MM.1S (cell line): ENCODE measurements at regions not wholly inside any gene's neighbourhood (a gene's known extent, or its start where the extent isn't known, plus 50 kb on each side); places are given as distances from the start of the nearest gene placed in this dataset.

ENCODE experiments used
- DNase-seq: peaks from one replicate; pipeline ENCODE4 v3.0.0-alpha.2; 2015
- H2AFZ ChIP-seq: fragments of 300-600 bp; sonication (generic); 2 replicates; pipeline ENCODE4 v1.6.0; 2016; ENCODE audit warnings: antibody characterized with exemption, low read length
- H3F3A ChIP-seq: fragments of 300-600 bp; sonication (generic); 2 replicates; pipeline ENCODE4 v1.6.1; 2016; ENCODE audit warnings: mild to moderate bottlenecking, antibody characterized with exemption, low read length, moderate library complexity, mixed read lengths; ENCODE audit not compliant: insufficient read depth
- H3K27ac ChIP-seq: fragments of 300-600 bp; sonication (generic); 2 replicates; pipeline ENCODE4 v1.5.1; 2016; ENCODE audit warnings: mild to moderate bottlenecking, low read length
- H3K27me3 ChIP-seq: fragments of 300-600 bp; sonication (generic); replicated peaks from 2 replicates; pipeline ENCODE4 v1.6.0; 2016; ENCODE audit warnings: low read length; ENCODE audit not compliant: insufficient read depth
- H3K36me3 ChIP-seq: fragments of 300-600 bp; sonication (generic); replicated peaks from 2 replicates; pipeline ENCODE4 v1.6.1; 2016; ENCODE audit warnings: mild to moderate bottlenecking, low read length, mixed read lengths; ENCODE audit not compliant: insufficient read depth
- H3K4me1 ChIP-seq: fragments of 300-600 bp; sonication (generic); 2 replicates; pipeline ENCODE4 v1.6.1; 2016; ENCODE audit warnings: low read length, mixed read lengths
- H3K4me2 ChIP-seq: fragments of 300-600 bp; sonication (generic); 2 replicates; pipeline ENCODE4 v1.6.0; 2016; ENCODE audit warnings: low read depth, low read length
- H3K4me3 ChIP-seq: fragments of 300-600 bp; sonication (generic); 2 replicates; pipeline ENCODE4 v1.5.1; 2016; ENCODE audit warnings: low read length, mixed read lengths
- H3K79me2 ChIP-seq: fragments of 300-600 bp; sonication (generic); 2 replicates; pipeline ENCODE4 v1.6.1; 2016; ENCODE audit warnings: mixed run types, low read length, mixed read lengths
- H3K9ac ChIP-seq: fragments of 300-600 bp; sonication (generic); 2 replicates; pipeline ENCODE4 v1.6.1; 2016; ENCODE audit warnings: low read length, mixed read lengths
- H3K9me2 ChIP-seq: fragments of 300-600 bp; sonication (generic); replicated peaks from 2 replicates; pipeline ENCODE4 v1.6.1; 2016; ENCODE audit warnings: mild to moderate bottlenecking, low read length, mixed read lengths; ENCODE audit not compliant: insufficient read depth
- H3K9me3 ChIP-seq: fragments of 300-600 bp; sonication (generic); replicated peaks from 2 replicates; pipeline ENCODE4 v1.6.1; 2016; ENCODE audit warnings: mild to moderate bottlenecking, low read length, mixed read lengths; ENCODE audit not compliant: insufficient read depth
- H4K20me1 ChIP-seq: fragments of 300-600 bp; sonication (generic); 2 replicates; pipeline ENCODE4 v1.6.1; 2016; ENCODE audit warnings: mild to moderate bottlenecking, low read length, moderate library complexity, mixed read lengths; ENCODE audit not compliant: insufficient read depth
- CTCF ChIP-seq: fragments of 300-600 bp; sonication (generic); IDR thresholded peaks from 2 replicates; pipeline ENCODE4 v1.5.1; 2016; ENCODE audit warnings: antibody characterized with exemption, low read length, mixed read lengths
- EZH2 ChIP-seq: fragments of 300-600 bp; sonication (generic); optimal IDR thresholded peaks from 2 replicates; pipeline ENCODE3; 2017; ENCODE audit warnings: low read depth, mild to moderate bottlenecking, antibody characterized with exemption, low read length, mixed read lengths
- EZH2phosphoT487 ChIP-seq: fragments of 300-600 bp; sonication (generic); IDR thresholded peaks from 2 replicates; pipeline ENCODE4 v1.6.1; 2018; ENCODE audit warnings: antibody characterized with exemption, low read length

- H3K9ac ChIP-seq = no peak overlapping the region
- no peak overlapping the region for H3K4me2 ChIP-seq
- H3K27ac ChIP-seq = no peak overlapping the region
- TF ChIP-seq EZH2 = no peak
- TF ChIP-seq EZH2phosphoT487 = no peak
- TF ChIP-seq CTCF = no peak
- H4K20me1 ChIP-seq = no peaks in the 10 kb centered on the region
- H3K9me3 ChIP-seq = no peaks in the 10 kb centered on the region
- H3K4me3 ChIP-seq = no peak overlapping the region
- no peaks in the 10 kb centered on the region for H3K27me3 ChIP-seq
- no peaks in the 10 kb centered on the region for H3K9me2 ChIP-seq
- H3K36me3 ChIP-seq = no peaks in the 10 kb centered on the region
- H3K4me1 ChIP-seq = no peaks in the 10 kb centered on the region
- no peak for DNase-seq
- H2AFZ ChIP-seq = no peak overlapping the region
- no peaks in the 10 kb centered on the region for H3K79me2 ChIP-seq
- H3F3A ChIP-seq = no peaks in the 10 kb centered on the region
Measured at GRCh38 chr4:123298261-123298660, 98.3 kb upstream of the SPRY1 start.

GRCh38 chr4:123298801-123299200, 97.8 kb upstream of the SPRY1 start:
- no peak overlapping the region for H3K27ac ChIP-seq
- no peaks in the 10 kb centered on the region for H3K9me2 ChIP-seq
- H3K9me3 ChIP-seq = no peaks in the 10 kb centered on the region
- no peak overlapping the region for H3K4me3 ChIP-seq
- H3K27me3 ChIP-seq = no peaks in the 10 kb centered on the region
- H2AFZ ChIP-seq = no peak overlapping the region
- no peaks in the 10 kb centered on the region for H3K79me2 ChIP-seq
- H3K4me1 ChIP-seq = no peaks in the 10 kb centered on the region
- H4K20me1 ChIP-seq = no peaks in the 10 kb centered on the region
- H3K9ac ChIP-seq = no peak overlapping the region
- TF ChIP-seq EZH2phosphoT487 (no peak), EZH2 (no peak), CTCF (no peak)
- H3F3A ChIP-seq = no peaks in the 10 kb centered on the region
- no peaks in the 10 kb centered on the region for H3K36me3 ChIP-seq
- H3K4me2 ChIP-seq = no peak overlapping the region
- no peak for DNase-seq

DNA sequence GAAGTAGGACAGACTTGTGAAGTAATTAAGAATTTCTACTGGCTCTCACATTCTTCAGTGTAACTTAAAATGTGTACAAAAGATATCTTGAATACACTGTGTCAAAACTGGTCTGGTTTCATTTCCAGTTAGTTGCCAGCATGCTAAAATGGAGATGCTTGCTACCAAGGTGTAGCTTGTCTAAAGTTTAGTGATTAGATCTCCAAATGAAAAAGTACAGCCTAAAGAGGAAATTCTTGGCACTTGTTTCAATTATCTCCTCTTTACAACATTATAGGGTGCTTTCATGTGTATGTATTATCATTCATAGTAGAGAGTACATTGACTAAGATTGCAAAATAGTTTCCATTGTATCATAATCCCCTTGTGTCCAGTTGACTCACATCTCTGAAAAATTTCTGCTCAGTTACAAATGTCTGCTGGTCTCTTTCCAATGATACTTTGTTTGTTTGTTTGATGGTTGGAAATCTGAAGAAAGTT, 97.3 kb upstream of the SPRY1 start:
- Histone ChIP-seq H2AFZ (no peak overlapping the region), H3K4me2 (no peak overlapping the region), H3K79me2 (no peaks in the 10 kb centered on the region), H3K9me3 (no peaks in the 10 kb centered on the region), H3K27ac (no peak overlapping the region), H3K4me1 (no peaks in the 10 kb centered on the region), H4K20me1 (no peaks in the 10 kb centered on the region), H3K9ac (no peak overlapping the region), H3K36me3 (no peaks in the 10 kb centered on the region), H3K4me3 (no peak overlapping the region), H3K9me2 (no peaks in the 10 kb centered on the region), H3K27me3 (no peaks in the 10 kb centered on the region), H3F3A (no peaks in the 10 kb centered on the region)
- no peak for DNase-seq
- TF ChIP-seq EZH2phosphoT487 (no peak), EZH2 (no peak), CTCF (no peak)
